RWPE1 (cell line): ENCODE measurements at regions not wholly inside any gene's neighbourhood (a gene's known extent, or its start where the extent isn't known, plus 50 kb on each side); places are given as distances from the start of the nearest gene placed in this dataset.

Experiments
- CTCF ChIA-PET: fragments of 350-600 bp; sonication (Branson Sonifier 250); formaldehyde crosslinking; extraction: SDS; loops from one replicate; lab custom pipeline; 2021; lab: Yijun Ruan, JAX
- POLR2A ChIA-PET: fragments of 400-600 bp; formaldehyde crosslinking; extraction: SDS; loops from one replicate; lab custom pipeline; 2020; ENCODE audit warnings: antibody characterized with exemption; ENCODE audit not compliant: low non-redundant PET; lab: Yijun Ruan, JAX
- DNase-seq: peaks from one replicate; pipeline ENCODE4 v3.0.0; 2012; ENCODE audit warnings: low spot score
- H3K27ac ChIP-seq: fragments of 450-650 bp; 2 replicates; pipeline ENCODE4 v1.5.1; 2017
- CTCF ChIP-seq: fragments of 450-650 bp; conservative IDR thresholded peaks from 2 replicates; pipeline ENCODE4 v1.5.1; 2017; ENCODE audit warnings: low read depth, mild to moderate bottlenecking

DNA sequence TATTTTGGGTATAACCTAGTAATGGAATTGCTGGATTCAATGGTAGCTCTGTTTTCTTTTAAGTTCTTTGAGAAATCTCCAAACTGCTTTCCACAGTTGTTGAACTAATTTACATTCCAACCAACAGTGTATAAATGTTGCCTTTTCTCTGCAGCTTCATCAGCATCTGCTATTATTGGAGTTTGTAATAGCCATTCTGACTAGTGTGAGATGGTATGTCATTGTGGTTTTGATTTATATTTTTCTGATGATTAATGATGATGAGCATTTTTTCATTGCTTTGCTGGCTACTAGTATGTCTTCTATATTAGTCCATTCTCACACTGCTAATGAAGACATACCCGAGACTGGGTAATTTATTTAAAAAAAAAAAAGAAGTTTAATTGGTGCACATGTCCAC lies 248.6 kb upstream of the MAGI2 start:
- H3K27ac ChIP-seq = no peak overlapping the region
- CTCF ChIA-PET = no interaction called here
- DNase-seq = peak; percentile 1
- POLR2A ChIA-PET = no interaction called here
- TF ChIP-seq CTCF = no peak

- peak; percentile 49 for DNase-seq
- CTCF ChIA-PET = interaction anchor here (0.6 to 1.0 kb wide), 2 partner anchors 50 to 268 kb away, joined by 3 read pairs; no protein-coding TSS in a partner anchor
- POLR2A ChIA-PET = no interaction called here
- TF ChIP-seq CTCF = no peak
- H3K27ac ChIP-seq = no peak overlapping the region
Observed at GRCh38 chr7:79692015-79692414, 238.5 kb upstream of the MAGI2 start.

DNA sequence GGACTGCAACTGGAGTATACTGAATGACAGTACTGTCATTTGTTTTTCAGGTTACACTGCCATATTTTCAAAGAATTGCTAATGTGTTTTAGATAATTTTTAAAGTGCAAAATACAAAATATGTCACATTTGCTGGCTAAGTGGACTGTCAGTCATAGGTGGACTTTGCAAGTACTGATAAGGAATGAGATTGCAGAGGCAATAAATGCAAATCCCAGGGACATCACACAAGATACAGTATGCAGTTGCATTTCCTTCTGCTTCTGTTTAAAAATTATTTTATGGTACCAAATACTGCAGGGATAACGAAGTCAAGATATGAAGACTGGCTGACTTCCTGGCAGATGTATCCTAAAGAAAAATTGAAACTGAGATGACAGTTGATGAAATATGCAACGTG lies 237.6 kb upstream of the MAGI2 start:
- POLR2A ChIA-PET = no interaction called here
- CTCF ChIA-PET = interaction anchor here (0.6 to 1.0 kb wide), 2 partner anchors 51 to 393 kb away, joined by 3 to 4 read pairs; no protein-coding TSS in a partner anchor
- DNase-seq = no peak
- no peak for TF ChIP-seq CTCF
- no peak overlapping the region for H3K27ac ChIP-seq

GRCh38 chr7:79684384-79684783 lies 230.9 kb upstream of the MAGI2 start:
- TF ChIP-seq CTCF = no peak
- ChIA-PET CTCF (interaction anchor here (0.6 kb wide), 1 partner anchor 202 kb away, joined by 3 read pairs; no protein-coding TSS in a partner anchor), POLR2A (no interaction called here)
- no peak overlapping the region for H3K27ac ChIP-seq
- no peak for DNase-seq

DNA sequence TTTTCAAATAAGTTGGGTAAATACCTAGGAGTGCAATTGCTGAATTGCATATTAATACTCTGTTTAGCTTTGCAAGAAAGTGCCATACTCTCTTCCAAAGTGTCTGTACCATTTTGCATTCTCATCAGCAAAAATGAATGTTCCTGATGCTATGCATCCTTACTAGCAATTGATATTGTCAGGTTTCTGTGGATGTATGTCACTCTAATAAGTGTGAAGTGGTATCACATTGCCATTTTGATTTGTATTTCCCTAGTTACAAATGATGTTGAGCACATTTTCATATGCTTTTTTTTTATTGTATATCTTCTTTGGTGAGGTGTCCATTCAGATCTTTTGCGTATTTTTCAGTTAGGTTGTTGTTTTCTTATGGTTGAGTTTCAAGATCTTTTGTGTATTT lies 230.4 kb upstream of the MAGI2 start:
- ChIA-PET CTCF (interaction anchor here (0.6 kb wide), 1 partner anchor 202 kb away, joined by 3 read pairs; no protein-coding TSS in a partner anchor), POLR2A (no interaction called here)
- no peak overlapping the region for H3K27ac ChIP-seq
- TF ChIP-seq CTCF = no peak
- DNase-seq = no peak

GRCh38 chr7:79683185-79683890 lies 229.9 kb upstream of the MAGI2 start:
- ChIA-PET CTCF (interaction anchor here (0.6 kb wide), 2 partner anchors 201 to 332 kb away, joined by 3 read pairs; no protein-coding TSS in a partner anchor), POLR2A (no interaction called here)
- no peak for TF ChIP-seq CTCF
- no peak for DNase-seq
- no peak overlapping the region for H3K27ac ChIP-seq
